Activated naive CD8-positive, alpha-beta T cell treated with anti-CD3 and anti-CD28 coated beads for 36 hours (primary cell): ENCODE measurements at regions not wholly inside any gene's neighbourhood (a gene's known extent, or its start where the extent isn't known, plus 50 kb on each side); places are given as distances from the start of the nearest gene placed in this dataset.

Experiments
- DNase-seq: peaks from one replicate; pipeline ENCODE4 v3.0.0; 2021
- H3K27ac Mint-ChIP-seq: one replicate; pipeline ENCODE4 v1.8.0; 2022; ENCODE audit warnings: mild to moderate bottlenecking, moderate library complexity, mixed read lengths
- H3K27me3 Mint-ChIP-seq: one replicate; pipeline ENCODE4 v1.8.0; 2022; ENCODE audit warnings: mild to moderate bottlenecking, mixed read lengths
- H3K36me3 Mint-ChIP-seq: one replicate; pipeline ENCODE4 v1.8.0; 2021; ENCODE audit warnings: mild to moderate bottlenecking, mixed read lengths
- H3K4me1 Mint-ChIP-seq: one replicate; pipeline ENCODE4 v1.8.0; 2021; ENCODE audit warnings: mixed read lengths
- H3K4me3 Mint-ChIP-seq: one replicate; pipeline ENCODE4 v1.8.0; 2022; ENCODE audit warnings: mild to moderate bottlenecking, moderate library complexity, mixed read lengths
- H3K9me3 Mint-ChIP-seq: one replicate; pipeline ENCODE4 v1.8.0; 2022; ENCODE audit warnings: mixed read lengths

DNA sequence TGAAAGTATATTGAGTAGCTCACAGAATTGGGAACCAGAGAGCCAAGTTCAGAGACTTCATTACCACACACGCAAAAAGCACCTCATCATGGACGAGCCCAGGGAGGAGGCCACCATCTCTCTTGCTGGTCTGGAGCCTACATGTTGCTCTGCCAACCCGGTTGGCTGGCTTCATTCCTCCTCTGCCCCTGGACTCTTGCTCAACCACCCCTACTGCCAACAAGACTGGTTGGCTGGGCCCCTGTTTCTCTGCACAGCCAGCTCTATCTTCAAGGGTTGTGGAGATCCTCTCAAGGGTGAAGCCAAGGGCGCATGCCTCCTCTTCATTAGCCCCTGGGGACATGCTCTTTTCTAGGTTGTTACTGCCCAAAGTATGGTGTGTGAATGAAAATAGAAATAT, 142.7 kb downstream of the JCAD start:
- no peaks in the 10 kb centered on the region for H3K36me3 Mint-ChIP-seq
- H3K9me3 Mint-ChIP-seq: no peaks in the 10 kb centered on the region
- H3K27ac Mint-ChIP-seq: no peak overlapping the region
- no peak for DNase-seq
- H3K4me1 Mint-ChIP-seq: no peaks in the 10 kb centered on the region
- H3K27me3 Mint-ChIP-seq: peaks cover 22% of the 10 kb centered on the region
- H3K4me3 Mint-ChIP-seq: no peak overlapping the region

DNA sequence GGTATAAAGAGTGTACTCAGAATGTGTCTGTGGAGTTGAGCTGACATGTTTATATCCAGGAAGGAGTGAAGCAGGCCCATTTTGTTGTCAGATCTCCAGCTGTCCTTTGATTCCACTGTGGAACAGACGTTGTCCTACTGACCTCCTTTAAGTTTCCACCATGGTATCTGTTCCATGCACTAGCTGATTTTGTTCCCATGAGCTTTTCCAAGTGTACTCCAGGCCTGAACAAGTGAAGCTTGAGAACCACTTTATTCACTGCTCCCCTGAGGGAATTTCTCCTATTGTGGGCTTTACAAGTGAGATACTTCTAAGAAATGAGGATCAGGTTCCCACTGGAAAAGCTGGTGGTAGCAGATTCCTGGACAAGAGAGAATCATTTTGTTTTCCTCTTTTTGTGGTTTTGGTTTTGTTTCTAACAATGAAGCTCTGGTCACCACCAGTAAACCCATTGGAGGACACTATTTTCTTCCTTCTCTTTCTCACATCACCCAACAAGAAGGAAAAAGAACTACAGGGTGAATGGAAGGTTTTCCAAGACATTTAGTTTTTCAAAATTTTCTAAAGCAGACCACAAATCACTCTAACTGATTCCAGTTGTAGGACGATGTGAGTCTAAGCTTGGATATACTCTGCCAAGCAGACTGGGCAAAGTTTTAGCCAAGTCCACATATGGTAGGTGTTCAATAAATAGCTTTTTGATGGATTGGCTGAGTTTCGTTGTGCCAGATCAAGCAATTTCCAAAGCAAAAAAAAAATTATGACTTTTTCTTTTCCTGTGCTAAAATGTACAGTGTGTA, 144.2 kb downstream of the JCAD start:
- Mint-ChIP-seq H3K36me3 (no peaks in the 10 kb centered on the region), H3K9me3 (no peaks in the 10 kb centered on the region), H3K27me3 (peaks cover 21% of the 10 kb centered on the region), H3K27ac (no peak overlapping the region), H3K4me1 (no peaks in the 10 kb centered on the region), H3K4me3 (no peak overlapping the region)
- no peak for DNase-seq

- Mint-ChIP-seq H3K4me1 (peaks cover 7% of the 10 kb centered on the region), H3K9me3 (no peaks in the 10 kb centered on the region), H3K27me3 (peaks cover 23% of the 10 kb centered on the region), H3K27ac (no peak overlapping the region), H3K4me3 (no peak overlapping the region), H3K36me3 (no peaks in the 10 kb centered on the region)
- DNase-seq: peak; percentile 12
These were observed 150.4 kb downstream of the JCAD start for GRCh38 chr10:29908962-29909361.

GRCh38 chr10:29900865-29901264, 158.5 kb downstream of the JCAD start:
- Mint-ChIP-seq H3K4me1 (no peaks in the 10 kb centered on the region), H3K9me3 (no peaks in the 10 kb centered on the region), H3K27me3 (peaks cover 29% of the 10 kb centered on the region), H3K36me3 (no peaks in the 10 kb centered on the region), H3K27ac (no peak overlapping the region), H3K4me3 (no peak overlapping the region)
- DNase-seq: no peak

DNA sequence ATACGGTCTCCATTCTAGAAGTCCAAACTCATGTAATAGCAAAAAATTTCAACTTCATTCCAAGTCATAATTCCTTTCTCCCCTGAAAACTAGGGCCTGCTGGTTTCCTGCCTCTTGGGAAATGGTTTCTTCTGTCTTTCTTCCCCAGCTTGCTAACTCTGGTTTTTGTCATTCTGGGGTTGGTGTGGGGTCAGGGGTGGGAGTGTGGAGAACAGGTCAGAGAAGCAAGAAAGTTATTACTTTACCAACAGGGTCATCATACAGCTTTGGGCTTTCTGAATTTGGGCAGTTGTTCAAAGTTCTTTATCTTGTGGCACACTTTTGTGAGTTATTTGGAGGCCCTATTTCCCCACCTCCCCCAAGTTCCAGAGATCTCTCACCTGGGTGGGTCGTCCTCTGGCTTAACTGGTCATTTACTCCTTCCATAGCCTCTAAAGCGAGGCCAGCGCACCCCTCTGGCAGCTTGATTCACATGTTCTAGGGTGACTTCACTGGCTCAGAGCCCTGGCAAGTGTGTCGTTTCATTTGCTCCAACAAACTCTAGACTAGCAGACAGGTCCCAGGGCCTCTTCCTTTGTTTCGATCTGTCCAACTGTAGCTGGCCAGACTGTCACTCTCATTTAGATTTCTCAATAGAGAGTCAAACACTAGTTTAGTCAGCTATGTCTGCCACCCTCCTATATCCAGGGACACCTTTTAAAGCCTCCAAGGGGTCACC, 161.2 kb downstream of the JCAD start:
- Mint-ChIP-seq H3K36me3 (no peaks in the 10 kb centered on the region), H3K27me3 (peaks cover 16% of the 10 kb centered on the region), H3K4me3 (no peak overlapping the region), H3K4me1 (no peaks in the 10 kb centered on the region), H3K9me3 (no peaks in the 10 kb centered on the region), H3K27ac (peak overlapping the region; percentile 19)
- no peak for DNase-seq

DNA sequence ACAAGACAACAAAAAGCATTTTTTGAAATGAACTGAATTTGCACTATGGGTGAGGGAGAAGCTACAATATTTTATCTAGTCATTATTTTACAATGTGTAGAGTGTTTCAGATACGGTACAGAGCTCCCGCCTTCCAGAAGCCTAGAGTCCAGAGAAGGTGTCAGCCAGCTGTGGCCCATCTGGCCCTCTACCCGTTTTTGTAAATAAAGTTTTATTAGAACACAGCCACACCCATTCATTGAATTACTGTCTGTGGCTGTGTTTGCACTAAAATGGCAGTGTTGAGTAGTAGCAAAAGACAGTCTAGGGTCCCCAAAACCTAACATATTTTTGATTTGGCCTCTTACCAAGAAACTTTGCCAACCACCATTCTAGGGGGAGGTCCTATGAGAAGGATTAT, 162.0 kb downstream of the JCAD start:
- Mint-ChIP-seq H3K27me3 (peaks cover 16% of the 10 kb centered on the region), H3K4me3 (no peak overlapping the region), H3K9me3 (no peaks in the 10 kb centered on the region), H3K27ac (no peak overlapping the region), H3K4me1 (no peaks in the 10 kb centered on the region), H3K36me3 (no peaks in the 10 kb centered on the region)
- DNase-seq: no peak

- Mint-ChIP-seq H3K27me3 (peaks cover 12% of the 10 kb centered on the region), H3K36me3 (no peaks in the 10 kb centered on the region), H3K4me1 (no peaks in the 10 kb centered on the region), H3K27ac (no peak overlapping the region), H3K4me3 (no peak overlapping the region), H3K9me3 (no peaks in the 10 kb centered on the region)
- no peak for DNase-seq
These were observed 163.3 kb downstream of the JCAD start for GRCh38 chr10:29896053-29896452.

- H3K4me3 Mint-ChIP-seq: no peak overlapping the region
- H3K4me1 Mint-ChIP-seq: no peaks in the 10 kb centered on the region
- H3K36me3 Mint-ChIP-seq: no peaks in the 10 kb centered on the region
- H3K27me3 Mint-ChIP-seq: peaks cover 8% of the 10 kb centered on the region
- no peaks in the 10 kb centered on the region for H3K9me3 Mint-ChIP-seq
- no peak overlapping the region for H3K27ac Mint-ChIP-seq
- no peak for DNase-seq
These were observed 163.9 kb downstream of the JCAD start for GRCh38 chr10:29895456-29895855.

DNA sequence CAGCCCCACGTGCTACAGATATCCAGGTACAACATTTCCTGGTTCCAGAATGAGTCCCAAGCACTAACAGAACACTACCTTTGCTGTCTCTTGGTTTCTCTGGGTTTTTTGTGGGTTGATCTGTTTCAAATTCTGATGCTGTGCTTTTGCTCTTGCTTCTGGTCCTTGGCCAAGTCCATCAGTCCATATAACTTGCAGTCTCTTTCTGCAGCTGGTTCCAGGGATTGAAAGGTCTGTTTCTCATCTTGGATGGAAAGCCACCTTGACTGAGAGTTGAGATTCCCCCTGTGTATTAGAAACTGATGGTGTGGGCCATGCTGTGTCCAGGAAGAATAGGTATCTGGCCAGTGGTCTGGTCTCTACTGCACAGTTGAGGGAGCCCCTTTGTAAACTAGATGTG, 171.1 kb downstream of the JCAD start:
- no peaks in the 10 kb centered on the region for H3K27me3 Mint-ChIP-seq
- no peak overlapping the region for H3K27ac Mint-ChIP-seq
- no peak overlapping the region for H3K4me3 Mint-ChIP-seq
- H3K36me3 Mint-ChIP-seq: no peaks in the 10 kb centered on the region
- no peak for DNase-seq
- no peaks in the 10 kb centered on the region for H3K4me1 Mint-ChIP-seq
- no peaks in the 10 kb centered on the region for H3K9me3 Mint-ChIP-seq

GRCh38 chr10:29886299-29886698, 173.1 kb downstream of the JCAD start:
- H3K4me3 Mint-ChIP-seq: no peak overlapping the region
- no peaks in the 10 kb centered on the region for H3K9me3 Mint-ChIP-seq
- no peaks in the 10 kb centered on the region for H3K4me1 Mint-ChIP-seq
- no peaks in the 10 kb centered on the region for H3K27me3 Mint-ChIP-seq
- no peak overlapping the region for H3K27ac Mint-ChIP-seq
- DNase-seq: no peak
- no peaks in the 10 kb centered on the region for H3K36me3 Mint-ChIP-seq

DNA sequence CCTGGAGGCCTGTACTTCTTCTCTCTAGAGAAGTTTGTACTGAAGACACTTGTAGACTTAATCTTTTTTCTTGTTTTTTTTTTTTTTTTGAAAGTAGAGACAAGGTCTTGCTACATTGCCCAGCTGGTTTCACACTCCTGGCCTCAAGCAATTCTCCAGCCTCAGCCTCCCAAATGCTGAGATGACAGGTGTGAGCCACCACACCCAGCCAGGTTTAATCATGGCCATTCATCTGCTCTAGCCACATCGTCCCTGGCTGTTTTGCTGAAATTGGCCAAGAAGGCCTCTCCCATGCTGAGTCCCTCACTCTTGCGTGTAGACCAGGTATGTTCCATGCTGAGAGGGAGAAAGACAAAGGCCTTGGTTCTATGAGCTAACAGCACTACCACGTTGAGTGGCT, 176.2 kb downstream of the JCAD start:
- Mint-ChIP-seq H3K9me3 (no peaks in the 10 kb centered on the region), H3K27me3 (peaks cover 5% of the 10 kb centered on the region), H3K4me1 (no peaks in the 10 kb centered on the region), H3K36me3 (no peaks in the 10 kb centered on the region), H3K27ac (no peak overlapping the region), H3K4me3 (no peak overlapping the region)
- no peak for DNase-seq

- Mint-ChIP-seq H3K27me3 (peaks cover 7% of the 10 kb centered on the region), H3K4me1 (no peaks in the 10 kb centered on the region), H3K36me3 (no peaks in the 10 kb centered on the region), H3K4me3 (no peak overlapping the region), H3K27ac (no peak overlapping the region), H3K9me3 (no peaks in the 10 kb centered on the region)
- no peak for DNase-seq
These were observed 176.6 kb downstream of the JCAD start for GRCh38 chr10:29882766-29883165.

- DNase-seq: no peak
- Mint-ChIP-seq H3K4me1 (no peaks in the 10 kb centered on the region), H3K27ac (no peak overlapping the region), H3K4me3 (no peak overlapping the region), H3K36me3 (no peaks in the 10 kb centered on the region), H3K27me3 (peaks cover 11% of the 10 kb centered on the region), H3K9me3 (no peaks in the 10 kb centered on the region)
These were observed 177.6 kb downstream of the JCAD start for GRCh38 chr10:29881811-29882210.

GRCh38 chr10:29881336-29881771, 178.0 kb downstream of the JCAD start:
- Mint-ChIP-seq H3K4me1 (no peaks in the 10 kb centered on the region), H3K4me3 (no peak overlapping the region), H3K9me3 (no peaks in the 10 kb centered on the region), H3K27ac (no peak overlapping the region), H3K27me3 (peaks cover 11% of the 10 kb centered on the region), H3K36me3 (no peaks in the 10 kb centered on the region)
- no peak for DNase-seq

DNA sequence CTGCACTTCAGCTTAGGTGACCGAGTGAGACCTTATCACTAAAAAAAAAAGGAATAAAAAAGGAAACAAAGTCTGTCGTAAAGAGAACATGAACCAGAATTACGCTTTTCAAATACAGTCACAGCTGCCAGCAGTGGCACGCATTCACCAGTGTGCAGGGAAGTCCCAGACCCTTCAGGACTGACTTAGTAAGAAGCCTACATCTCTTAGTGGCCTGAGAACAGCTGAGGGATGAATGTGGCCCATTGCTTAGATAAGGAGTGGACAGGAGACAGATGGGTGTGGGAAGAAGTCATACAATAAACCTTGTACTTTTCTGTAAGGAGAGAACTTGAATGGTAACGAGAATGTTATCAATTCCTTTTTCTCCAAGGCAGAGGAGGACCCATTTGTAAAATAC, 178.5 kb downstream of the JCAD start:
- peaks cover 12% of the 10 kb centered on the region for H3K27me3 Mint-ChIP-seq
- no peak overlapping the region for H3K27ac Mint-ChIP-seq
- no peaks in the 10 kb centered on the region for H3K4me1 Mint-ChIP-seq
- no peak overlapping the region for H3K4me3 Mint-ChIP-seq
- no peak for DNase-seq
- H3K9me3 Mint-ChIP-seq: no peaks in the 10 kb centered on the region
- H3K36me3 Mint-ChIP-seq: no peaks in the 10 kb centered on the region

GRCh38 chr10:29879862-29880261, 179.5 kb downstream of the JCAD start:
- Mint-ChIP-seq H3K4me3 (no peak overlapping the region), H3K27me3 (peaks cover 15% of the 10 kb centered on the region), H3K27ac (no peak overlapping the region), H3K9me3 (no peaks in the 10 kb centered on the region), H3K36me3 (no peaks in the 10 kb centered on the region), H3K4me1 (no peaks in the 10 kb centered on the region)
- no peak for DNase-seq
